ENCODE measurements at regions not wholly inside any gene's neighbourhood (a gene's known extent, or its start where the extent isn't known, plus 50 kb on each side); places are given as distances from the start of the nearest gene placed in this dataset.
"Not testable (repeated sequence)": the region's sequence is repeated elsewhere in the genome, so short reads cannot be mapped to it uniquely, and the experiment has no call there.

- DNase-seq (ENCODE audit: low read depth): no peak
Measured at GRCh38 chr18:38792731-38793130, 1227.1 kb upstream of the CELF4 start.

DNA sequence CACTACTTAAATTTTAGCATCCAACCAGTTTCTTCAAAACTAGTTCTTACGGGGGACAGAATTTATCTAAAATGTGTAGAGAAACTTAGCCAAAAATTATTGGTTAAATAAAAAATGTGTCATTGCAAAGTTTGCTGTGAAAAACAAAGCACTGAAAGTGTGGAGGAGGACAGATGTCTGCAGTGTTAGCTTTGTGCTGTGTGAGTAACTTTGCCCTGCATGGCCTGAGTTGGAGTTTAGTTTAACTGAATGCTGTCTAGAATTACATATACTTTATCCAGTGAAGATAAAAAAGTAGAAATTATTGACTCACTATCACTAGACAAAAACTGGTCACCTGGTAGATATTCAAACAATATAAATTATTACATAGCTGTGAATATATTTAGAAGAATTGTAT lies 1225.2 kb upstream of the CELF4 start:
- no peak for DNase-seq (ENCODE audit: low read depth)

GRCh38 chr18:38790303-38790702 lies 1224.7 kb upstream of the CELF4 start:
- DNase-seq (ENCODE audit: low read depth): no peak

GRCh38 chr18:38789141-38789540 lies 1223.5 kb upstream of the CELF4 start:
- DNase-seq (ENCODE audit: low read depth): no peak

DNA sequence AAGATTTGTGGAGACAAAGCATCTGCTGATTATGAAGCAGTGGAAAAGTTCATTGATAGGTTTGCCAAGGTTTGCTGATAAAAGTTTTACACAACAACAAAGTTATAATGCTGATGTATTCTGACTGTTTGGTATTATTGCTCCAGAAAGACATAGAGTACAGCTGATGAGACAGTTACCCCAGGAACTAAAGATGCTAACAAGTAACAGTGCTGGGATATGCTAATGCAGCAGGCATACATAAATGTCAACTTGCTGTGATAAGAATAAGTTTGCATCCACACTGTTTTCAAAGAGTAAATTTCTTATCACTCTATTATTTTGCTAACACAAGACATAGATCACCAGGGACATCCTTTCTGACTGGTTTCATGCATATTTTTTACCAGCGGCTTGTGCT lies 1221.3 kb upstream of the CELF4 start:
- no peak for DNase-seq (ENCODE audit: low read depth)

DNA sequence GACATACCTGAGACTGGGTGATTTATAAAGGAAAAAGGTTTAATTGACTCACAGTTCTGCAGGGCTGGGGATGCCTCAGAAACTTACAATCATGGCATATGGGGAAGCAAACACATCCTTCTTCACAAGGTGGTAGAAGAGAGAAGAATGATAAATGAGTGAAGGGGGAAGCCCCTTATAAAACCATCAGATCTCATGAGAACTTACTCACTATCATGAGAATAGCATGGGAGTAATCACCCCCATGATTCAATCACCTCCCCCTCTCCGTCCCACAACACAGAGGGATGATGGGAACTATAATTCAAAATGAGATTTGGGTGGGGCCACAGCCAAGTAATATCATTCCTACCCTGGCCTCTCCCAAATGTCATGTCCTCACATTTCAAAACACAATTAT lies 1206.0 kb upstream of the CELF4 start:
- DNase-seq (ENCODE audit: low read depth): not testable (repeated sequence)

GRCh38 chr18:38768504-38768903 lies 1202.9 kb upstream of the CELF4 start:
- no peak for DNase-seq (ENCODE audit: low read depth)

DNA sequence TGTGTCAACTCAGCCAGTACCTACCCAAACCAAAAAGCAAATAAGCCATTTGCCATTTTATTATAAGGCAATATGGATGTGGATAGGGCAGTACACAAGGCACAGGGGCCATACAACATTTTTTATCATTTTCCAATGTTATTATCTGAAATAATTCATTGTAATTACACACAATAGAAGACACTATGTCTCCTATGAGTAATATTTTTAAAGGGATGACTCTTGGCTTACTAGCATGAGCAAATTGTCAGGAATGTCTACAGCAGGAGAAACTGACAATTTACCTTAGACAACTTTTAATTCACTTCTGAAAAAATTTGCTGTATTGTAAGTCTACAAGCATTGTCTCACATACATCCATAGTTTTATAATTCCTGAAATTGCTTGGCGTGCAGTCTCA lies 1193.9 kb upstream of the CELF4 start:
- no peak for DNase-seq (ENCODE audit: low read depth)

DNA sequence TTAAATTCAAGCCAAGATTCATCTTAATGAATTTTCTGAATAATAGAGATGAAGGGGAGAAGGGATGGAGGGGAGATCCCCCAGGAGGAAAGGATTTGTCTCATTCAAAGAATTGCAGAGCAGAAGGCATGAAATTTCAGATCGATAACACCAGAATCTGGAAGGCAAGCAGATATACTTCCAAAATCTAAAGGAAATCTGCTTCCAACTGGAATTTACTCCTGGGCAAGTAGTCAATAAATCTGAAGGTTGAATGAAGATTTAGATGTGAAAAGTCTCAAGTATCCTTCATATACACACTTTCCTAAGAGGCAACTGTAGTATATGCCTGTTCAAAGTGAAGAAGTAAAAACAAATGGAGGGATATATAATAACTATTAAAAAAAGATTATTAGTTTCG lies 1190.8 kb upstream of the CELF4 start:
- no peak for DNase-seq (ENCODE audit: low read depth)

DNA sequence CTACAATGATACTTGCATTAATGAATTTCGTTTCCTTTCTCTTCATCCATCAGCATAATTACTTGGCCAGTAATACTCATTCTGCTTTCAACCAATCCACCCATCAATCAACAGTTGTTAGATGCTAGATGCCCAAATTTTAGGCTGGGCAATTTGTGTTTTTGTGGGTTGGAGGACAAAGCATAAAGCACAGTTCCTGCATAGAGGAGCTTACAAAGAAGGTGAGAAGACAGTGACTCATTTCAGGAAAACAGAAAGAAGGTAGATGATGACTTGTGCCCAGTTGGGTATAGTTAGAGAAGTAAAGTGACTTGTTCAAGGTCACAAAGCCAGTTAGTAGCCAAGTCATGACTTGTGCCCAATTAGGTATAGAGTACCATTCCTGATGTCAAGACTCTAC lies 1186.8 kb upstream of the CELF4 start:
- DNase-seq (ENCODE audit: low read depth): no peak

GRCh38 chr18:38751898-38752297 lies 1186.3 kb upstream of the CELF4 start:
- DNase-seq (ENCODE audit: low read depth): no peak

DNA sequence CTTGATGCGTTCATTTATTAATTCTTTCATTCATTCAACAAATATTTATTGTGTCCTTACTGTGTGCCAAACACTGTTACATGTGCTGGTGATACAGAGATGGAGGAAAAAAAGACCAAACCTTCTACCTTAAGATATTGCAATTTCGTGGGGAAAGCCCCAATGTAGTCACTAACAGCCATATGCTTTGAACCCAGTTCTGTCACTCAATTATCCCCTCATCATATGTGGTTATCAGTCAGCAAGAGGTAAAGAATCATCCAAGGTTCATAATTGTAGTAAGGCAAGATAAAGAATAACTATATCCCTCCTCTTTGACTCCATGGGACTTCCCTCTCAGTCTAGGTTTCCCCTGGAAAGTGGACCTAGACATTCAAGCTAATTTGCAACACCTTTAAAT lies 1185.6 kb upstream of the CELF4 start:
- DNase-seq (ENCODE audit: low read depth): no peak

GRCh38 chr18:38750751-38751150 lies 1185.2 kb upstream of the CELF4 start:
- DNase-seq (ENCODE audit: low read depth): no peak

DNA sequence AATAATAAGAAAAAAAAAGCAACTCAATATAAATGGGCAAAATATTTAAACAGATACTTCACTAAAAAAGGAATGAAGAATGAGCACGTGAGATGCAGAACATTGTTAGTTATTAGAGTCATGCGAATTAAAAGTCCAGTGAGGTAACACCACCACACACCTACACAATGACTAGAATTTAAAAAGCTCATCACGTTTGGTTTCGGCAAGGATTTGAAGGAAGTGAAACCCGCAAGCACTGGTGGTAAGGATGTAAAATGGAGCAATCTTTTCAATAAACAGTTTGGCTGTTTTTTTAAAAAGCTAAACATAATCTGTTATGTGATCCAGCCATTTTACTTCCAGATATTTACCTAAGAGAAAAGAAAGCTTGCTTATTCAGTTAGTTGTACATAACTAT lies 1181.6 kb upstream of the CELF4 start:
- no peak for DNase-seq (ENCODE audit: low read depth)

DNA sequence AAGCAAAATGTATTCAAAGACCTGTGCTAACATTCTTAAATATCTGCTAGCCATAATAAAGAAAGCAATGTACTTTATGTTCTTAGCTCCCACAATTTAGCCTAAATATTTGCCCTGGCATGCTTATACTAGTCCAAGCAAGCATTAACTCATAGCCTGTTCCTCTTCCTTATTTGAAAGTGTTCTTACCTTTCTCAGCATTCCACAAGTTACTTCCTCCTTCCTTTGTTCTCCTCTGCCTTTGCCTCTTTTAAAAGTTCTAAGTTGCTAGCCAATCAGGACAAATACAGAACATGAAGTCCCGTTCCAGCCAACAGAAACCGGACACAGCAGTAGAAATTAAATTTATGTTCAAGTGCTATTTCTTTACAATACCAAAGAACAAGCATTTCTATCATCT lies 1154.6 kb upstream of the CELF4 start:
- not testable (repeated sequence) for DNase-seq (ENCODE audit: low read depth)

DNA sequence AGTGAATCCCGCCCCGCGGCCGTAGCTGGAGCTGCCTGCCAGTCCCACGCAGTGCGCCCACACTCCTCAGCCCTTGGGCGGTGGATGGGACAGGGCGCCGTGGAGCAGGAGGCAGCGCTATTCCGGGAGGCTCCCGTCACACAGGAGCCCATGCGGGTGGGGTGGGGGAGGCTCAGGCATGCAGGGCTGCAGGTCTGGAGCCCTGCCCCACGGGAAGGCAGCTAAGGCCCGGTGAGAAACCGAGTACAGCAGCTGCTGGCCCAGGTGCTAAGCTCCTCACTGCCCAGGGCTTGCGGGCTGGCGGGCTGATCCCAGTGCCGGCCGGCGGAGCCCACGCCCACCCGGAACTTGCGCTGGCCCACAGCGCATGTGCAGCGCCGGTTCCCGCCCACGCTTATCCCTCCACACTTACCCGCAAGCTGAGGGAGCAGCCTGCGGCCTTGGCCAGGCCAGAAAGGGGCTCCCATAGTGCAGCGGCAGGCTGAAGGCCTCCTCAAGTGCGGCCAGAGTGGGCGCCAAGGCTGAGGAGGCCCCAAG lies 1152.8 kb upstream of the CELF4 start:
- no peak for DNase-seq (ENCODE audit: low read depth)

DNA sequence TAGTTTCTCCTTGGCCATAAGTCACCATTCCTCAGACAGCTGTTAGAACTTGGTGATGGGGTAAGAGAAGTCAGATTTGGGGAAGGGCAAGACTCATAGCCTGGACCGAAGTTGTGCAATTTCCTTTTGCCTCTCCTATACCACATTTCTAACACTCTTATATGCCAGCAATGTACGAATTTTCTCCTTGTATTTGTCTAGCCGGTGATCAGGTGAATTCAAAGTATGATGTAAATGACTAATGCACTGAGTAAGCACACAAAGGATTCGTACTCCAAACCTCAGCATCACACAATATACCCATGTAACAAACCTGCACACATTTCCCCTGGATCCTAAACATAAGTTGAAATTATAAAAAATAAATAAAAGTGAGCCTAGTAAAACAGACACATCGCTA lies 1143.5 kb upstream of the CELF4 start:
- DNase-seq (ENCODE audit: low read depth): no peak

DNA sequence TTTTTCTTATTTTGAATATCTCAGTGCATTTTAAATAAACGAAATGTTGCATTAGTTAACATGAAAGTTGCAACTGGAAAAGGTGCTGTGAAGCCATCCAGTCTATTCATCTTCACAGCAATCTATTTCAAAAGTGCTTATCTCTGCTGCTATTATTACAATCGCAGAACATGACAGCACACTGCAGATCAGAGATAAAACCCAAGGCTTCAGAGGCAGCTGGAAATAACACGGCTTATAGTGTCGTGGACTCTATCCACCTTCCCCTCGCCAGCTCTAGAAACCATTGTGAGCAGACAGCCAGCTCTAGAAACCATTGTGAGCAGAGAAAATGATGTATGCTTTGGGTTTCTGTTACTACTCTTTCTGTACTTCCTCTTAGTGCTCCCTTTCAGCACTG lies 1140.8 kb upstream of the CELF4 start:
- DNase-seq (ENCODE audit: low read depth): no peak

GRCh38 chr18:38698088-38698487 lies 1132.5 kb upstream of the CELF4 start:
- DNase-seq (ENCODE audit: low read depth): no peak

- no peak for DNase-seq (ENCODE audit: low read depth)
Measured at GRCh38 chr18:38695559-38696280, 1130.1 kb upstream of the CELF4 start.

DNA sequence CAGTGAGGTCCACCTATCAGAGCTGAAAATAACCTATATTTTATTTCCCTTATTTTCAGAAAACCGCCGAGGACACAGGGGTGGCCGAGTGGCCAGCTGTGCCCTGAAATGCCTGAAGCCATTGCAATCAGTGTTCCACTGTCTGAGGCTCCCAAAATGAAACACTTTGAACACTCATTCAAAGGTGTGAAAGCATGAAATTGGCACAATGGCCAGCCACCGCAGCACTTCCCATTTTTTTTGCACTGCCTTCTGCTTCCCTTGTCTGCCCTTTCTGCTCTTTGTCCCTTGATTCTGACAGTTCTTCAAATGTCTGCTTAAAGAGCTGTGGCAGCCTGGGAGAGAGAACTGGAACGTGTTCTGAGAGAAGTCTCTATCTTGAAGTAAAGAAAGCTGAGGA lies 1127.5 kb upstream of the CELF4 start:
- no peak for DNase-seq (ENCODE audit: low read depth)

DNA sequence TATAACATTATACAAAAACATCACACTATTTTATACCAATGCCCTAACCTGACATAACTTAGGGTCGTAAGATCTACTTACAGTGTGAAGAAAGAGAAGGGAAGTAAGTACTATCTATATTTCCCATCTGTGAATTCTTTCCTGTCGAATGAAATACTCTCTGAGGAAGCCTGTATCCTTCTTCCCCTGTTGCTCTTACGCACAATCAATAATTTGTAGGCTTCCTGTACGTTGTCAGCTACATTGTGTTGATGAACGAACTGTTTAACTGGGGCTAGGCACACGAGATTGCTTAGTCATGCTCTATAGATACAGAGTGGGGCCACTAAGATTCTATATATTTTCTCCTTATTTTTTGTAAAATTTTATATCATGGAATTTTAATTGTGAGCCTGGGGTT lies 1125.0 kb upstream of the CELF4 start:
- DNase-seq (ENCODE audit: low read depth): no peak

DNA sequence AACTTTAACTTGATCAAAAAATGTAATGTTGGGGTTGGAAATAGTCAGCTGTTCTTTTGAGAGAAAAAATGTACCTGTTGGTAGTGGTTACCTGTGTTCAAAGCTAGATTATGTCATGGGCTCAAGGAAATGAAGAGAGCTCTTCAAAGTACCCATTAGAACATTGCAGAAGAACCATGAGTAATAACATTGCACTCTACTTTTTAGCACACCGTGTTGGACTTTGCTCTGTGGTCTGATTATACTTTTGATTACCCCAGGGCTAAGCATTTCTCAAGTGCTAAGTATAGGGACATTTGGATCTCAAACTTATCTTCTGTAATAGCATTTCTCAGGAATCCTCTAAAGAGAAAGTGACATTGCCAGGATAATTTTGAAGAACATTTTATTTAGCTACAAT lies 1122.8 kb upstream of the CELF4 start:
- no peak for DNase-seq (ENCODE audit: low read depth)

GRCh38 chr18:38670486-38670885 lies 1104.9 kb upstream of the CELF4 start:
- no peak for DNase-seq (ENCODE audit: low read depth)
